GM10266 (cell line): ENCODE measurements at regions not wholly inside any gene's neighbourhood (a gene's known extent, or its start where the extent isn't known, plus 50 kb on each side); places are given as distances from the start of the nearest gene placed in this dataset.

ENCODE experiments used
- DNase-seq: peaks from one replicate; pipeline ENCODE4 v3.0.0; 2012; ENCODE audit errors: extremely low spot score
- TF ChIP-seq, protein P1 (sequence below): IDR thresholded peaks from 2 replicates; pipeline ENCODE4 v1.5.1; 2012; ENCODE audit warnings: mild to moderate bottlenecking, low read depth; ENCODE audit not compliant: control insufficient read depth, insufficient read depth; ENCODE audit errors: missing control alignments

- DNase-seq: no peak
- TF ChIP-seq, protein P1, sequence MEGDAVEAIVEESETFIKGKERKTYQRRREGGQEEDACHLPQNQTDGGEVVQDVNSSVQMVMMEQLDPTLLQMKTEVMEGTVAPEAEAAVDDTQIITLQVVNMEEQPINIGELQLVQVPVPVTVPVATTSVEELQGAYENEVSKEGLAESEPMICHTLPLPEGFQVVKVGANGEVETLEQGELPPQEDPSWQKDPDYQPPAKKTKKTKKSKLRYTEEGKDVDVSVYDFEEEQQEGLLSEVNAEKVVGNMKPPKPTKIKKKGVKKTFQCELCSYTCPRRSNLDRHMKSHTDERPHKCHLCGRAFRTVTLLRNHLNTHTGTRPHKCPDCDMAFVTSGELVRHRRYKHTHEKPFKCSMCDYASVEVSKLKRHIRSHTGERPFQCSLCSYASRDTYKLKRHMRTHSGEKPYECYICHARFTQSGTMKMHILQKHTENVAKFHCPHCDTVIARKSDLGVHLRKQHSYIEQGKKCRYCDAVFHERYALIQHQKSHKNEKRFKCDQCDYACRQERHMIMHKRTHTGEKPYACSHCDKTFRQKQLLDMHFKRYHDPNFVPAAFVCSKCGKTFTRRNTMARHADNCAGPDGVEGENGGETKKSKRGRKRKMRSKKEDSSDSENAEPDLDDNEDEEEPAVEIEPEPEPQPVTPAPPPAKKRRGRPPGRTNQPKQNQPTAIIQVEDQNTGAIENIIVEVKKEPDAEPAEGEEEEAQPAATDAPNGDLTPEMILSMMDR: no peak
These were observed 320.6 kb downstream of the LPIN1 start for GRCh38 chr2:12066986-12067385.

DNA sequence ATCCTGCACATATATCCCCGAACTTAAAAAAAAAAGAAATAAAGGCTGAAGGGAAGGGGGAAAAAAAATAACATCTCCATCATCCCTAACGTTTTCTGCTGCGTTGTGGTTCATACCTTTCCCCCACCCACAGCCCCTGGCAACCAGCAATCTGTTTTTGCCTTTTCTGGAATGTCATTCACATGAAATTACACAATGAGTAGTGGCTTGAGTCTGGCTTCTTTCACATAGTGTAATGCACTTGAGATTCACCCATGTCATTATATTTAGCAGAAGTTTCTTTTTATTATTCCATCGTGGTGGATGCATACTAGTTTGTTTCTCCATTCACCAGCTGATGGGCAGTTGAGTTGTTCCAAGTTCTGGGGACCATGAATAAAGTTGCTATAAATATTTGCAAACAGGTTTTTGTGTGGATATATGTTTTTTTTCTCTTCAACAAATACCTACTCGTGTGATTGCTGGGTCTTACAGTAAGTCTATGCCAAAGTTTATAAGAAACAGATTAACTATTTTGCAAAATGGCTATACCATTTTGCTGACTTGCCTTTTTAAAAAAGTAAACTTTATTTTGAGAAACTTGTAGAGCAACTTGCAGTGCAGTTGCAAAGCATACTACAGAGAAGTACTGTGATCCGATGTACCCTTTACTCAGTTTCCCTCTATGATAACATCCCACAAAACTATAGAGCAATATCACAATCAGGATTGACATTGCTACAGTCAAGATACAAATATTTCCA lies 322.5 kb downstream of the LPIN1 start:
- no peak for DNase-seq
- TF ChIP-seq, protein P1: no peak

DNA sequence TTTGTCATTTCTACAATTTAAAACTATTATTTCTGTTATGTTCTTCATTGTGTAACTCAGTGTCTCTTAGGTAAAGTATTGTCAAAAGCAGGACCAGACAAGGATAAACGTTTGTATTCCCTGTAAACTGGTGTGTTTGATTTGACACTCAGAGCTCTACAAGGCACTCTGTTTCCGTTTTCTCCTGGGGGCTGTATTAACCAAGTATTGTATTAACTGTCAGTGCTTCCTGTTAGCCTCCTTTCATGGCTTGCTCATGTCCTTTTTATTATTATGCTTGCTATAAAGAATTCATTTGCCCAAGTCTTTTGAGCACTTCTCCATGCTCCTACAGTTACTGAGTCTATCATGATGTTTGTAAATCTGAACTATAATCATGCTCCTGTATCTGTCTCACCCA lies 323.7 kb downstream of the LPIN1 start:
- TF ChIP-seq, protein P1: no peak

DNA sequence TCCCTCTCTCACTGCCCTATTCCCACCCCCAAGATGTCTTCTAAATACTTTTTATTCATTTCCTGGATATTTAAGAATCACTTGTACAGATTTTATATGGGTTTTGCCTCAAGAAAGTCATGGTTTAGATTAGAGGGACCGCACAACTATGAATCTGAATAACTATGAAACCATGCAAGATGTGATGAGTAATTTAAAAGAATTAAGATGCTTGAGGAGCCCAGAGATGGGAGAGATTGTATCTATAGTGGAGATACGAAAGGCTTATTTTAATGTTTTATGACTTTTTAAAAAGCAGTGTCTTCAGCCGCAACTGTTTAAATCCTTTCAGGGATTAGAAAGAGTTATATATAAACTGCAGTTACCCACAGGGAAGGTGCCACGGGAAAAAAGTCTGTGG lies 324.1 kb downstream of the LPIN1 start:
- TF ChIP-seq, protein P1: no peak
- no peak for DNase-seq

More for the DNA sequence above, 323.7 kb downstream of the LPIN1 start:
- no peak for DNase-seq

GRCh38 chr2:12071318-12071717 lies 324.9 kb downstream of the LPIN1 start:
- DNase-seq: peak; percentile 17
- TF ChIP-seq, protein P1: no peak

GRCh38 chr2:12073217-12073852 lies 326.9 kb downstream of the LPIN1 start:
- DNase-seq: no peak
- TF ChIP-seq, protein P1: no peak
